Activated T-helper 17 cell treated with anti-CD3 and anti-CD28 coated beads, Interleukin-2, amount 50 U/mL, for 72 hours (primary cell): ENCODE measurements at regions not wholly inside any gene's neighbourhood (a gene's known extent, or its start where the extent isn't known, plus 50 kb on each side); places are given as distances from the start of the nearest gene placed in this dataset.
"Not testable (repeated sequence)": the region's sequence is repeated elsewhere in the genome, so short reads cannot be mapped to it uniquely, and the experiment has no call there.

Source experiments
- ATAC-seq: fragments of 150-1000 bp; cut with Tn5 transposase; replicated peaks from 2 replicates; pipeline ENCODE4 v1.10.0; 2021; ENCODE audit warnings: mild to moderate bottlenecking, moderate library complexity
- H3K27ac Mint-ChIP-seq: one replicate; pipeline ENCODE4 v1.8.0; 2022; ENCODE audit warnings: mixed read lengths
- H3K27me3 Mint-ChIP-seq: one replicate; pipeline ENCODE4 v1.8.0; 2022; ENCODE audit warnings: mixed read lengths
- H3K36me3 Mint-ChIP-seq: one replicate; pipeline ENCODE4 v1.8.0; 2022; ENCODE audit warnings: low read depth, mild to moderate bottlenecking, mixed read lengths
- H3K4me1 Mint-ChIP-seq: one replicate; pipeline ENCODE4 v1.8.0; 2022; ENCODE audit warnings: mixed read lengths
- H3K4me3 Mint-ChIP-seq: one replicate; pipeline ENCODE4 v1.8.0; 2022; ENCODE audit warnings: mild to moderate bottlenecking, mixed read lengths
- H3K9me3 Mint-ChIP-seq: one replicate; pipeline ENCODE4 v1.8.0; 2022; ENCODE audit warnings: mixed read lengths

GRCh38 chr1:4219111-4219510, 319.0 kb upstream of the C1orf174 start:
- H3K4me3 Mint-ChIP-seq: no peak overlapping the region
- H3K27ac Mint-ChIP-seq: no peak overlapping the region
- no peak for ATAC-seq
- no peaks in the 10 kb centered on the region for H3K4me1 Mint-ChIP-seq
- H3K9me3 Mint-ChIP-seq: no peaks in the 10 kb centered on the region
- no peaks in the 10 kb centered on the region for H3K36me3 Mint-ChIP-seq
- peaks cover 26% of the 10 kb centered on the region for H3K27me3 Mint-ChIP-seq

DNA sequence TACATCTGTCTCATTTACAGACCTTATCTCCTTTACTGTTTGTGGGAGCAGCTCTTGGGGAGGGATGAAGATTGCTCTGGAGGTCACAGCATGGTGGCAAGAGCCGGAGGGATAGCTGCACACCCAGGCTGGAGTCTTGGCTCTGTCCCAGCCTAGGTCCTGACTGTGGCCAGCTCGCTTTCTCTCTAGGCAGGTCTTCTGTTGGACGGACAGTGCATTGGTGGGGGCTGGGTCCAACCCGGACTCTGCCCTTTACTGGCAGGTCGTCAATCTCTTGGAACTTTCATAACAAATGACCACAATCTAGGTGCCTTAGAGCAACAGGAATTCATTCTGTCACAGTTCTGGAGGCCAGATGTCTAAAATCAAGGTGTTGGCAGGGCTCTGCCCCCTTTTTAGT, 319.8 kb upstream of the C1orf174 start:
- H3K36me3 Mint-ChIP-seq: no peaks in the 10 kb centered on the region
- no peak for ATAC-seq

DNA sequence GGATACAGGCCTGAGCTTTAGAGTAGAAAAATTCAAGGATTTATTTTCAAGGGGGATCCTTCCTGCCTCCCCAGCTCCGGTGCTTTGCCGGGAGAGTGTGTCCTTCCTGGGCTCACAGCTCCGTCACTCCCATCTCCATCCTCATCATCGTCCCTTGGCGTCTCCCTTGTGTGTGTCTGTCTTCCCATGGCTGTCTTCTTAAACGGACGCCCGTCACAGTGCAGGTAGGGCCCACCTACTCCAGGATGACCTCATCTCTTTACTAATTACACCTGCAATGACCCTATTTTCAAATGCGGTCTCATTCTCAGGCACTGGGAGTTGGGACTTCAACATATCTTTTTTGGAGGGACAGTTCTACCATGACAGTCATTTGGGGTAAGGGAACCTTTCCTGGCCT, 320.3 kb upstream of the C1orf174 start:
- peaks cover 17% of the 10 kb centered on the region for H3K27me3 Mint-ChIP-seq
- no peak overlapping the region for H3K27ac Mint-ChIP-seq
- ATAC-seq: no peak
- H3K36me3 Mint-ChIP-seq: no peaks in the 10 kb centered on the region
- no peaks in the 10 kb centered on the region for H3K4me1 Mint-ChIP-seq
- H3K9me3 Mint-ChIP-seq: no peaks in the 10 kb centered on the region
- no peak overlapping the region for H3K4me3 Mint-ChIP-seq

More for the DNA sequence above, 319.8 kb upstream of the C1orf174 start:
- Mint-ChIP-seq H3K27me3 (peaks cover 21% of the 10 kb centered on the region), H3K9me3 (no peaks in the 10 kb centered on the region), H3K27ac (no peak overlapping the region), H3K4me3 (no peak overlapping the region), H3K4me1 (no peaks in the 10 kb centered on the region)

GRCh38 chr1:4221107-4221506, 321.0 kb upstream of the C1orf174 start:
- Mint-ChIP-seq H3K27ac (no peak overlapping the region), H3K27me3 (peaks cover 14% of the 10 kb centered on the region), H3K4me1 (no peaks in the 10 kb centered on the region), H3K9me3 (no peaks in the 10 kb centered on the region), H3K36me3 (no peaks in the 10 kb centered on the region), H3K4me3 (no peak overlapping the region)
- no peak for ATAC-seq

DNA sequence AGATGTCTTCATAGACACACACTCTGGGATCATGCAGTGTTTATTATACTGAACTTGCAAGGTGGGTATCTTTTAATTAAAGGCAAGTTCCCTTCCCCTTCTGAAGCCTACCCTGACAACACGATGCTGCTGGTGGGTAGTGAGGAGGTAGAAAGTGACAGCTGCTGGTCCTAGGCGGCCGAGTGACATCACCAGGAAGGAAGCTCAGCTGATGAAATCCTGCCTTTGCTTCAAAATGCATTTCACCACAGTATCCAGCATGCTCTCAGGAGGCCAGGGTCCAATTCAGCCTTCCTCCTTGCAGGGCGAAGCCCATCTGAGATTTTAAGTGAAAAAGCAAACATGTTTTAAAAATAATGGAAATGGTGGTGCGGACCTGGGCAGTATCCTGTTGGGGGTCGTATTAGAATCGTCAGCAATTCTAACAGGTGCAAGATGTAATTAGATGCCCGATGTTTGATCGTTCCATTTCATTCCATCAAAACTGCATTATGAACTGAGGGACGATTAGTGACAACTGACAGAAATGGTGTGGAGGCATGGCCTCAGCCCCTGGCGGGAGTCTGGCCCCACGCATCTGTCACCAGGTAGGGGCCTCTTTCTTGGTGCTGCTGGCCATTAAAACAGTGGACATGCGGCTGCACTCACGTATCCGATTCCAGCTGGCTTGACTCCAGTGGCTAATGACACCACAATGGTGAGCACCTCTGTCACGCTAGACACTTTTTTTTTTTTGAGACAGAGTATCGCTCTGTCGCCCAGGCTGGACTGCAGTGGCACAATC, 324.8 kb upstream of the C1orf174 start:
- no peak overlapping the region for H3K4me3 Mint-ChIP-seq
- H3K27ac Mint-ChIP-seq: no peak overlapping the region
- H3K27me3 Mint-ChIP-seq: peaks cover 14% of the 10 kb centered on the region
- H3K9me3 Mint-ChIP-seq: no peaks in the 10 kb centered on the region
- no peaks in the 10 kb centered on the region for H3K36me3 Mint-ChIP-seq
- ATAC-seq: no peak
- no peaks in the 10 kb centered on the region for H3K4me1 Mint-ChIP-seq

GRCh38 chr1:4227986-4228385, 327.9 kb upstream of the C1orf174 start:
- Mint-ChIP-seq H3K9me3 (no peaks in the 10 kb centered on the region), H3K27me3 (peaks cover 11% of the 10 kb centered on the region), H3K27ac (no peak overlapping the region), H3K4me3 (no peak overlapping the region), H3K36me3 (no peaks in the 10 kb centered on the region), H3K4me1 (no peaks in the 10 kb centered on the region)
- ATAC-seq: no peak

GRCh38 chr1:4253935-4254334, 353.9 kb upstream of the C1orf174 start:
- H3K4me3 Mint-ChIP-seq: no peak overlapping the region
- ATAC-seq: no peak
- H3K27ac Mint-ChIP-seq: no peak overlapping the region
- H3K4me1 Mint-ChIP-seq: no peaks in the 10 kb centered on the region
- H3K36me3 Mint-ChIP-seq: no peaks in the 10 kb centered on the region
- peaks cover 35% of the 10 kb centered on the region for H3K27me3 Mint-ChIP-seq
- peaks cover 12% of the 10 kb centered on the region for H3K9me3 Mint-ChIP-seq

- peaks cover 12% of the 10 kb centered on the region for H3K9me3 Mint-ChIP-seq
- no peaks in the 10 kb centered on the region for H3K36me3 Mint-ChIP-seq
- H3K4me1 Mint-ChIP-seq: no peaks in the 10 kb centered on the region
- no peak overlapping the region for H3K4me3 Mint-ChIP-seq
- no peak for ATAC-seq
- no peak overlapping the region for H3K27ac Mint-ChIP-seq
- H3K27me3 Mint-ChIP-seq: peaks cover 29% of the 10 kb centered on the region
These were observed 356.3 kb upstream of the C1orf174 start for GRCh38 chr1:4256351-4256750.

DNA sequence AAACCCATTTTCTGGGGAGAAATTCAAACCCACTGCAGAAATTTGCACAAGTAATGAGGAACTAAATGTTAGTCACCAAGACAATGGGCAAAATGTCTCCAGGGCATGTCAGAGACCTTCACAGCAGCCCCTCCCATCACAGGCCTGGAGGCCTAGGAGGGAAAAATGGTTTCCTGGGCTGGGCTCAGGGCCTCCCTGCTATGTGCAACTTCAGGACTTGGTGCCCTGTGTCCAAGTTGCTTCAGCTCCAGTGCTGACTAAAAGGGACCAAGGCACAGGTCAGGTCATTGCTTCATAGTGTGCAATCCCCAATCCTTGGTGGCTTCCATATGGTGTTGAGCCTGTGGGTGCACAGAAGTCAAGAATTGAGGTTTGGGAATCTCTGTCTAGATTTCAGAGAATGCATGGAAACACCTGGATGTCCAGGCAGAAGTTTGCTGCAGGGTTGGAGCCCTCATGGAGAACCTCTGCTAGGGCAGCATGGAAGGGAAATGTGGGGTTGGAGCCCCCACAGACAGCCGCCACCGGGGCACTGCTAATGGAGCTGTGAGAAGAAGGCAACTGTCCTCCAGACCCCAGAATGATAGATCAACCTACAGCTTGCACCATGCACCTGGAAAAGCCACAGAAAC, 358.2 kb upstream of the C1orf174 start:
- peaks cover 30% of the 10 kb centered on the region for H3K27me3 Mint-ChIP-seq
- ATAC-seq, H3K27ac Mint-ChIP-seq, H3K4me3 Mint-ChIP-seq, H3K4me1 Mint-ChIP-seq, H3K36me3 Mint-ChIP-seq: not testable (repeated sequence)
- peaks cover 12% of the 10 kb centered on the region for H3K9me3 Mint-ChIP-seq

- Mint-ChIP-seq H3K9me3 (peaks cover 12% of the 10 kb centered on the region), H3K4me3 (no peak overlapping the region), H3K4me1 (no peaks in the 10 kb centered on the region), H3K27me3 (peaks cover 41% of the 10 kb centered on the region), H3K27ac (no peak overlapping the region), H3K36me3 (no peaks in the 10 kb centered on the region)
- no peak for ATAC-seq
These were observed 361.3 kb upstream of the C1orf174 start for GRCh38 chr1:4261327-4261726.

- ATAC-seq: no peak
- Mint-ChIP-seq H3K27ac (no peak overlapping the region), H3K4me1 (no peaks in the 10 kb centered on the region), H3K27me3 (peaks cover 33% of the 10 kb centered on the region), H3K9me3 (peaks cover 3% of the 10 kb centered on the region), H3K4me3 (no peak overlapping the region), H3K36me3 (no peaks in the 10 kb centered on the region)
These were observed 362.6 kb upstream of the C1orf174 start for GRCh38 chr1:4262665-4263064.

- Mint-ChIP-seq H3K4me3 (no peak overlapping the region), H3K27ac (no peak overlapping the region), H3K27me3 (peaks cover 33% of the 10 kb centered on the region), H3K9me3 (no peaks in the 10 kb centered on the region), H3K4me1 (no peaks in the 10 kb centered on the region), H3K36me3 (no peaks in the 10 kb centered on the region)
- ATAC-seq: no peak
These were observed 363.6 kb upstream of the C1orf174 start for GRCh38 chr1:4263699-4264098.

- Mint-ChIP-seq H3K27ac (no peak overlapping the region), H3K27me3 (peaks cover 31% of the 10 kb centered on the region), H3K4me3 (no peak overlapping the region), H3K36me3 (no peaks in the 10 kb centered on the region), H3K9me3 (no peaks in the 10 kb centered on the region), H3K4me1 (no peaks in the 10 kb centered on the region)
- no peak for ATAC-seq
These were observed 365.8 kb upstream of the C1orf174 start for GRCh38 chr1:4265836-4266235.

- Mint-ChIP-seq H3K9me3 (no peaks in the 10 kb centered on the region), H3K27ac (no peak overlapping the region), H3K4me3 (no peak overlapping the region), H3K27me3 (peaks cover 21% of the 10 kb centered on the region), H3K4me1 (no peaks in the 10 kb centered on the region), H3K36me3 (no peaks in the 10 kb centered on the region)
- ATAC-seq: no peak
These were observed 367.5 kb upstream of the C1orf174 start for GRCh38 chr1:4267381-4268261.
